ENCODE measurements at regions not wholly inside any gene's neighbourhood (a gene's known extent, or its start where the extent isn't known, plus 50 kb on each side); places are given as distances from the start of the nearest gene placed in this dataset.

DNA sequence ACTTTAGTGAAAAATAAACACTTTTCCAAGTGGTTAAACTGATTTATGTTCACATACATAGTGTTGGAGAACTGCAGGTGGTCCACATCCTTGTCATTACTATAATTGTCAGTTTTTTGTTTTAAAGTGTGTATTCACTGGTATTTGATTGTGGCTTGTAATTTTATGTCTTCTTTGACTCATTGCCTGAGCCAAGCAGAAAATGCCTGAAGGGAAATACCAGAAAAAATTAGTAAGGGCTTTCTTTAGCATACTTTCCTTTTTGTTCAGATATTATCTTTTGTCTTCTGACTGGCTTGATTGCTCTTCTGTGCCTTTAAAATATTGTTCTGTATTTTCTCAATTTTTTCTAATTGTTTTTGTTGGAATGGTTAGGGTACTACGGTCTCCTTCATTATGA, 981.3 kb downstream of the C4orf33 start:
- TF ChIP-seq, protein P1, sequence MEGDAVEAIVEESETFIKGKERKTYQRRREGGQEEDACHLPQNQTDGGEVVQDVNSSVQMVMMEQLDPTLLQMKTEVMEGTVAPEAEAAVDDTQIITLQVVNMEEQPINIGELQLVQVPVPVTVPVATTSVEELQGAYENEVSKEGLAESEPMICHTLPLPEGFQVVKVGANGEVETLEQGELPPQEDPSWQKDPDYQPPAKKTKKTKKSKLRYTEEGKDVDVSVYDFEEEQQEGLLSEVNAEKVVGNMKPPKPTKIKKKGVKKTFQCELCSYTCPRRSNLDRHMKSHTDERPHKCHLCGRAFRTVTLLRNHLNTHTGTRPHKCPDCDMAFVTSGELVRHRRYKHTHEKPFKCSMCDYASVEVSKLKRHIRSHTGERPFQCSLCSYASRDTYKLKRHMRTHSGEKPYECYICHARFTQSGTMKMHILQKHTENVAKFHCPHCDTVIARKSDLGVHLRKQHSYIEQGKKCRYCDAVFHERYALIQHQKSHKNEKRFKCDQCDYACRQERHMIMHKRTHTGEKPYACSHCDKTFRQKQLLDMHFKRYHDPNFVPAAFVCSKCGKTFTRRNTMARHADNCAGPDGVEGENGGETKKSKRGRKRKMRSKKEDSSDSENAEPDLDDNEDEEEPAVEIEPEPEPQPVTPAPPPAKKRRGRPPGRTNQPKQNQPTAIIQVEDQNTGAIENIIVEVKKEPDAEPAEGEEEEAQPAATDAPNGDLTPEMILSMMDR (IDR thresholded peaks at IDR 0.05), result no peak
- no peak for TF ChIP-seq EZH2 (IDR thresholded peaks at IDR 0.05; ENCODE audit: borderline replicate concordance, insufficient read depth, low read depth, low read length, poor library complexity, severe bottlenecking)

Measured in B cell (primary cell).